ENCODE measurements at regions not wholly inside any gene's neighbourhood (a gene's known extent, or its start where the extent isn't known, plus 50 kb on each side); places are given as distances from the start of the nearest gene placed in this dataset.

DNA sequence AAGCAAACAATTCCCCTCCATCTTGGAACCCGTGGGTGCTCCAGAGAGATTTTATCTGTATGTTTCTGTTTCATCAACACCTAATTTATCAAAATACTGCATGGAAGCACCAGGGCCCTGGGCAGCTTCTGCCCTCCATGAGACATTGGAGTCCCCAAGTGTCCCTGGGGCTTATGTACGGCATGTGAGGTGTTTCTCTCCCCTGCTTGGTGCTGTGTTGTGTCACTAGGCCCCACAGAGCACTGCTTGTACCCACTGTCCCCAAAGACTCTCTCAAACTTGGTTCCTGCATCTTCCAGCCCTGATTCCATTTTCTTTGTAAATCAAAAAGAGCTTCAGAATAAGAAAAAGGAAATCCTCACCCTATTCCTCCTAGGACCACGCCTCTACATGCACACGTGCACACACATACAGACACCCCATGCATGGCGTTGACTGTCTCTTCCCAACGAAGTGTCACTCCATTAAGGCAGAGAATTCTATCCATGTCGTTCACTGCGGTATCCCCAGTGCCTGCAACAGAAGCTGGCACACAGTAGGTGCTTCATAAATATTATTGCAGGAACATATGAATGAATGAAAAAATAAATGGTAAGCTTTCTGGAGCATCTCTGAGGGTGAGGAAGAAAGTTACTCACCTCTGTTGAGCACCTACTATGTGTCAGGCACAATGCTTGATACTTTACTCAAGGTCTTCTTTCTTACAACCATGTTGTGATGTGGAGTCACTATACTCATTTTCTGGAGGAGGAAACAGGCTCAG is 191.6 kb downstream of the DICER1 start:
- no peak for DNase-seq
- Histone ChIP-seq H3K4me1 (no peaks in the 10 kb centered on the region), H3K4me3 (no peak overlapping the region), H3K27me3 (ENCODE audit: low read depth) (peaks cover 73% of the 10 kb centered on the region), H3K36me3 (no peaks in the 10 kb centered on the region), H3K27ac (replicated peaks) (no peak overlapping the region), H3K9me3 (replicated peaks) (peaks cover under 1% of the 10 kb centered on the region)
- intact Hi-C loops (cut with micrococcal nuclease), result no loop called here
- TF ChIP-seq, protein P1, sequence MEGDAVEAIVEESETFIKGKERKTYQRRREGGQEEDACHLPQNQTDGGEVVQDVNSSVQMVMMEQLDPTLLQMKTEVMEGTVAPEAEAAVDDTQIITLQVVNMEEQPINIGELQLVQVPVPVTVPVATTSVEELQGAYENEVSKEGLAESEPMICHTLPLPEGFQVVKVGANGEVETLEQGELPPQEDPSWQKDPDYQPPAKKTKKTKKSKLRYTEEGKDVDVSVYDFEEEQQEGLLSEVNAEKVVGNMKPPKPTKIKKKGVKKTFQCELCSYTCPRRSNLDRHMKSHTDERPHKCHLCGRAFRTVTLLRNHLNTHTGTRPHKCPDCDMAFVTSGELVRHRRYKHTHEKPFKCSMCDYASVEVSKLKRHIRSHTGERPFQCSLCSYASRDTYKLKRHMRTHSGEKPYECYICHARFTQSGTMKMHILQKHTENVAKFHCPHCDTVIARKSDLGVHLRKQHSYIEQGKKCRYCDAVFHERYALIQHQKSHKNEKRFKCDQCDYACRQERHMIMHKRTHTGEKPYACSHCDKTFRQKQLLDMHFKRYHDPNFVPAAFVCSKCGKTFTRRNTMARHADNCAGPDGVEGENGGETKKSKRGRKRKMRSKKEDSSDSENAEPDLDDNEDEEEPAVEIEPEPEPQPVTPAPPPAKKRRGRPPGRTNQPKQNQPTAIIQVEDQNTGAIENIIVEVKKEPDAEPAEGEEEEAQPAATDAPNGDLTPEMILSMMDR (IDR thresholded peaks at IDR 0.05; ENCODE audit: borderline replicate concordance), result no peak

DNA sequence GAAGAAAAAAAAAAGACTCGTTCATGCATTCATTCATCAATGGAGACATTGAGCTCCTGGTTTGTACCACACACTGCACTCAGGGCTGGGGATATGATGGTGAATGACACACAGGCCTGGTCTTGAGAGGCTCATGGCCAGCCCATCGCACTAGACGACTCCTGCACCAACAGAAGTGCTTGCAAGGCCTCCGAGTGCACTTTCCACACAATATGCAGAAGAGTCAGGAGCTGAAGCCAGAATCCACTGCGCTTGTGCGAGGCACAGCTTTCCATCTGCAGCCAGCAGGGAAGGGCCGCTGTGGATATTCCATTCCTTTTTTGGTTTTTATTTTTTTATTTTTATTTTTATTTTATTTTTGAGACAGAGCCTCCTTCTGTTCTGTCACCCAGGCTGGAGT is 192.4 kb downstream of the DICER1 start:
- H3K27me3 ChIP-seq (ENCODE audit: low read depth), result peaks cover 81% of the 10 kb centered on the region
- H3K9me3 ChIP-seq (replicated peaks), result no peaks in the 10 kb centered on the region
- no peaks in the 10 kb centered on the region for H3K36me3 ChIP-seq
- DNase-seq, result no peak
- H3K27ac ChIP-seq (replicated peaks), result no peak overlapping the region
- TF ChIP-seq, protein P1 (IDR thresholded peaks at IDR 0.05; ENCODE audit: borderline replicate concordance), result no peak
- intact Hi-C loops (cut with micrococcal nuclease), result no loop called here
- no peaks in the 10 kb centered on the region for H3K4me1 ChIP-seq
- H3K4me3 ChIP-seq, result no peak overlapping the region

DNA sequence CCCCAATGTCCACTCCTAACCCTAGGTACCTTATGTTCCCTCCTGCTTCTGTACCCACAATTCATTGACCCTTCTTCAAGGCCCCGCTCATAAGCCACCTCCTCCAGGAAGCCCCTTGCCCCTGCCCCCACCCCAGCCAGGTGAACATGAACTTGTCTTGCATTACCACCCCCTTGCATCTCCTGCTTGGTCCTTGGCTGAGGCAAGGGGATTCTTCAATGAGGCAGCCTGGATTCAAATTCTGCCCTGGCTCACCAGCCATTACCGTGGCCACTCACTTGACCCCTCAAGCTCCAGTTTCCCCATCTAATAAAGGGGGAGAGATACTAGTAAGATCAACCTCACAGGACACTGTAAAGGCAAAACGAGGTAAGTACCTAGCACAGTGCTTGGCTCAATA is 193.1 kb downstream of the DICER1 start:
- no peaks in the 10 kb centered on the region for H3K36me3 ChIP-seq
- no peak overlapping the region for H3K4me3 ChIP-seq
- TF ChIP-seq, protein P1 (IDR thresholded peaks at IDR 0.05; ENCODE audit: borderline replicate concordance), result no peak
- H3K9me3 ChIP-seq (replicated peaks), result no peaks in the 10 kb centered on the region
- intact Hi-C loops (cut with micrococcal nuclease), result no loop called here
- no peak for DNase-seq
- peaks cover 85% of the 10 kb centered on the region for H3K27me3 ChIP-seq (ENCODE audit: low read depth)
- H3K4me1 ChIP-seq, result no peaks in the 10 kb centered on the region
- H3K27ac ChIP-seq (replicated peaks), result no peak overlapping the region

DNA sequence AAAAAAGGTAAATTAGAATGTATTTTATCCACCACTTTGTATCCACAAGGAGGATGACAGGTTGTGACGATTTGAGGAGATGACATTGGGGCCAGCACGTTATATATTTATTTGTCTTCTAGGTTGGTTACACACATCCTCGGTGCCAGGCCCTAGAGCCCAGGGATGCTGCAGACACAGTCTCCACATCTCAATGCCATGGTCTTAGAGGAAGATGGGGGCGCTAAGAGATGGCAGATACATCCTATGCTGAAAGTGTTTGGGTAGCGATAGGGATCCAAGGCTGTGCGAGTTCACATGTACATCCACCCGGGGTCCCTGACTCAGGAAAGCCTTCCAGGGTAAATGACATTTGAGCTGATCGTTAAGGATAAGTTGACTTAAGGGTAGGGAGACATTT is 193.1 kb upstream of the GSC start:
- intact Hi-C loops (cut with micrococcal nuclease), result no loop called here
- Histone ChIP-seq H3K9me3 (replicated peaks) (no peaks in the 10 kb centered on the region), H3K27ac (replicated peaks) (no peak overlapping the region), H3K4me3 (no peak overlapping the region), H3K36me3 (no peaks in the 10 kb centered on the region), H3K27me3 (ENCODE audit: low read depth) (peaks cover 87% of the 10 kb centered on the region), H3K4me1 (no peaks in the 10 kb centered on the region)
- no peak for DNase-seq
- TF ChIP-seq, protein P1 (IDR thresholded peaks at IDR 0.05; ENCODE audit: borderline replicate concordance), result no peak

DNA sequence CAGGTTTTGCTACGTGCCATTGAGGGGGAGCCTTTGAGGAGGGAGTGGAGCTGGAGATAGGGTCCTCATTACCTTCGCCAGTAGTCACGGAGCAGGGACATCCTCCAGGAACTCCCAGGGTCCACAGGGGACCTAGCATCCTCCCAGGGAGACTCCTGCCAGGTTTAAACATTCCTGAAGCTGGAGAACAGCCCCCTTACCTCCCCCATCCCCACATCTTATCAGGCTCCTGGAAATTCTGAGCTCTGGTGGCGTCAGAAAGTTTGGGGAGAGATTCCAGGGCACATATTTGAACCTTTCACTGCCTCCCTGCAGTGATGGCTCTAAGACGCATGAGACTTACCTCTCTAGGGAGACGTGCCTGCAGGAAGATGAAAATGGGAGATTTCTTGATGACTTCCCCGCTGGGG is 192.3 kb upstream of the GSC start:
- intact Hi-C loops (cut with micrococcal nuclease), result no loop called here
- Histone ChIP-seq H3K27ac (replicated peaks) (no peak overlapping the region), H3K9me3 (replicated peaks) (no peaks in the 10 kb centered on the region), H3K4me1 (no peaks in the 10 kb centered on the region), H3K4me3 (no peak overlapping the region), H3K27me3 (ENCODE audit: low read depth) (peaks cover 89% of the 10 kb centered on the region), H3K36me3 (no peaks in the 10 kb centered on the region)
- no peak for DNase-seq
- TF ChIP-seq, protein P1 (IDR thresholded peaks at IDR 0.05; ENCODE audit: borderline replicate concordance), result no peak

Data from left ventricle myocardium inferior (tissue), 1 donor.